GM18867 (cell line): ENCODE measurements at regions not wholly inside any gene's neighbourhood (a gene's known extent, or its start where the extent isn't known, plus 50 kb on each side); places are given as distances from the start of the nearest gene placed in this dataset.
"Not testable (repeated sequence)": the region's sequence is repeated elsewhere in the genome, so short reads cannot be mapped to it uniquely, and the experiment has no call there.

ENCODE experiments used
- ATAC-seq: cut with Tn5 transposase; IDR thresholded peaks from one replicate; pipeline ENCODE4 v1.9.1; 2021; ENCODE audit warnings: mild to moderate bottlenecking, moderate library complexity; ENCODE audit not compliant: unreplicated experiment

GRCh38 chr4:1572964-1573720, 111.0 kb downstream of the FAM53A start:
- no peak for ATAC-seq

DNA sequence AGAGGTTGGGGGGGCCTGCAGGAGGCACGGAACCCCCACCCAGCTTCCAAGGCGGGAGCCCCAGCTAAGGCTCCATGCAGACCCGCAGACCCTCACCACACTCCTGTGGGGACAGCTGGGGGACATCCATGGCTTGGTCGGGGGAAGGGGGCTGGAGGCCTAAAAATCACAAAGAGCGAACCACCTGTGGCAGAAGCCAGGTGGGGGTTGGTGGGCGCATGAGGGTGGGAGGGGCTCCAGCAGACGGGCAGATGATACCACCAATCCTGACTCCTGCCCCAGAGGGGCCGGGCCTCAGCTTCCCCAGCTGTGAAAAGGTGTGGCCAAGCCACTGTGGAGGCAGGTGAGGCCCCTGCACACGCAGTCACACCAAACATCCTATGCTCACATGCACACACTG, 111.6 kb downstream of the FAM53A start:
- no peak for ATAC-seq

- ATAC-seq, result no peak
Measured at GRCh38 chr4:1572010-1572385, 112.1 kb downstream of the FAM53A start.

DNA sequence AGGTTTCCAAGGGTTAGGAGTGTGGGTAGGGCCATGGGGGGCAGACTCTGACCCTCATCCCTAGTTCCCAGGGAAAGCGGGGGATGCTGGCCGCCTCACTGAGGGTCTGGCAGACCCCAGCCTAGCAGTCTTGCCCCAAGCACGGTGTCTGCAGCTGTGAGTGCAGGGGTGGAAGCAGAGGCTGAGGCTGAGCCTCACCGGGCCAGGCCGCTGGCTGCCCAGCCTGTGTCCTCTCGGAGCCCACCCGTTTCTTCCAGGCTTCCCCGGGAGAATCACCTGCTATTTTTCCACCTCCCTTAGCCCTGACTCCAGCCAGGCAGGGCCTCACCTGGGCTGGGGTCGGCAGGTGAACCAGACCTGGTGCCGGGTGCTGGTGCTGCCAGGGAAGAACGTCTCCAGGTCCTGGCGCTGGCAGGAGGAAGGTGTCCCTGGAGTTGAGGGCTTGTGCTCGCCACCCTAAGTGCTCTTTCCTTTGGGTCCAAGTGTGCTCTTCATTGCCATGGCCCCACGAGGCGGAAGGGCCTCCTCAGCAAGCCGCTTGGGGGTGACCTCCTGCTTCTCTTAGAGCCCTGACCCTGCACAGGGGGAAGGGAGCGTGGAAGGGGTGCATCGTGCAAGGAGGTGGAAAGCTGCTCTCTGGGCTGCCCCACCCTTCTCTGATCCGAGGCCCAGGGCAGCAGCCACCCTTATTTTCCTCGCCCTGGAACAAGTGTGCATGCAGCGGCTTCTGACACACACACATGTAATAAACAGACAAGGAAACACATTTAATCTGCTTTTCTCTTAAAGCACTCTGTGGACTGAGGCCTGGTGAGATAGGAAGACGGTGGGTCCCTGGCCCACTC, 112.7 kb downstream of the FAM53A start:
- no peak for ATAC-seq

DNA sequence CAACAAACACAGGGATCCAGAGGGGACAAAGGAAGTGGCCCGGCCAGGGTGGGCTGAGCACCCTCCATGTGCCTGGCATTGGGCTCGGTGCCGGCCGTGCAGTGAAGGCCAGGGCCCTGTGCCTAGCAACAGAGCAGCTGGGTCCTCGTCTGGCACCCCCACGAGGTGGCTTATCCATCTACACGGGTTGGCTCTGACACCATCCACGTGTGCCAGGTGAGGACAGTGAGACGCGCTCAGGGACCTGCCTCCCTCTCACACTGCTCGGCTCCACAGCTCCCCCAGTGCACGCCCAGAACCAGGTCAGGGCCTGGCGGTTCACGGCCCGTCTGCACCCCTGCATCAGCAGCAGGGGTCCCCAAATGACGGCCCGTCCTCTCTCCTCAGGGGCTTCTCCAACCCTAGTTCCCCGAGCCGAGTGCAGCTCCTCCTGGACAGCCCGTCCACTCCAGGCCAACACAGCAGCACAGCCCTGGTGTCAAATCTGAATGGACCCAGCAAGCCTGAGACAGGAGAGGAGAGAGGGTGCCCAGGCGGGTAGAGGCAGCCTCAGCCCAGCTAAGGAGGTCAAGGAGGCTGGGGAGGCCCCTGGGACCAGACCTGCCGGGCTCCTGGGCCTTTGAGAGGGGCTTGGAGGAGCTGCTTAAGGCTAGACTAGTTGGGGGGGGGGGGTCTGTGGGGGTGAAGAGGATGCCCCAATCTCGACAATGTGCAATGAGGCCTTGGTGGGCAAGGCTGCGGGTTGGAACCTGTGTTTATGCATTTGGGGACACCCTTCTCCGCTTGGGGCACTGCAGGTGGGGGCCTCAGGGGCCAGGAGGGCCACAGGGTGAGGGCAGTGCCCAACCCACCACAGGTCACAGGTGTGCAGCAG, 113.6 kb downstream of the FAM53A start:
- no peak for ATAC-seq

- no peak for ATAC-seq
Measured at GRCh38 chr4:1569461-1570151, 114.5 kb downstream of the FAM53A start.

DNA sequence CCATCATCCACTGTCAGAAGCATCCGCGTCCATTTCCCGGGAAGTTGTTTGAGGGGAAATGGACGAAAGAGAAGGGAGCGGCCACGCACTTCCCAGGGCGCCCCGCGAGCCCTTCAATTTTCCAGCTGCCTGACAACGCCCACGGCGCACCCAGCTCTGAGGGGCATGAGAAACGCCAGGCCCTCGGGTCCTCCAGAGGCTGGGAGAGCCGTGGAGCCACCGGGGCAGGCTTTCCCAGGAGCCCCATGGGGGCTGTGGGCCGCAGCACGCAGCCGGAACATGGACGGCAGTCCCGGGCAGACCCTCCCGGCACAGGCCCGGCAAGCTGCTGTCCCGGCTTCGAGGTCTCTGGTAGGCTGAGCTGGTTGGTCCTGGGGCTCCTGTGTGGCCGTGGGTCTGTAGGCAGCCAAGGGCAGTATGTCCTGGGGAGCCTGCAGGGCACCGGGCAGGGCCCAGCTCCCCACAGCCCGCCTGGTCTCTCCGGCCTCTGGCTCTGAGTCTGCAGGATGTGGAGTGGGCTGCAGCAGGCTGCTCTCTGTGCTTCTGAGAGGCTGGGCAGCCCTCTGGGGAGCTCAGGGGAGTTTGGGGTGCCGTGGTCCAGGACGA, 115.2 kb downstream of the FAM53A start:
- ATAC-seq, result no peak

DNA sequence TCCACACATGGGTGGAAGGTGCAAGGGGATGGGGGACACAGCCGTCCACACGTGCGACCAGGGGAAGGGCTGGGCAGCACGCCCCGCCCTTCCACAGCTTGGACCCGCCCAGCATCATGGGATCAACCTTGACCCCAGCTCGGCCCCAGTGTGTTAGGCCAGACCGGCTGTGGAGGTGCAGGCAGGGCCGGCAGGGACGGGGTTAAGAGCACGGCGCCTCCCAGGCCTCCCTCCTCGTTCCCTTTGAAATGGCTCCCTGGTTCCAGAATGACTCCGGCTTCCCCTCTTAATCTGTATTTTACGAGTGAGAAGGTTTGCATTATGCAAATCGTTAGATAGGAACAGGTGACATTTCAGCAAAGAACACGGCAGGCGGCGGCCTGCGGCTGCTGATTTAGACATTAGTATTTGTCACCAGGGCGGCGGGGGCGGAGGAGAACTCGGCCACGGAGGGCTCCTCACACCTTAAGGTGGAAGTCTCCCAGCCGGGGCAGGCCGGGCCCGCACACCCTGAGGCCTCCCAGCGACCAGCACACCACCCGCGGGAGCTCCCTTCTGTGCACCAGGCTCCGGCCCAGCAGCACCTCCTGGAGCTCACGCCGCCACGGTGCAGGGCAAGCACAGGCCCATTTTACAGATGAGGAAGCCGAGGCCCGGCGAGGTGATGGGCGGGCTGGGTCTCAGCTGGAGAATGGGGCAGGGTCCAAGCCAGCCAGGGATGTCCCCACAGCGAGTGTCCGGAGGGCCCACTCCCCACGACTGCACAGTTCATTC, 116.1 kb downstream of the FAM53A start:
- no peak for ATAC-seq

DNA sequence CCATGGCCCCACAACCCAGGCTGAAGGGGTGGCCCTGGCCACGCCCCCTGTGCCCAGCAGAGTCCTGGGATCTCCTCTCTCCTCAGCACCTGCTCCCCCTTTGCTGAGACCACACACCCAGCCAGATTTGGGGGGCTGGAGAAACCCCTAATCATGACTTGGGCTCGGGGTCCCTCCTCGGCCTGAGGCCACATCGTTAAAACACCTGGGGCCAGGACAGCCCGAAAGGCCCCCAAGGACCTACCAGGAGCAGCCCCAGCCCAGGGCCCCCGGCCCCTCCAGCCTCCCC, 116.7 kb downstream of the FAM53A start:
- no peak for ATAC-seq

DNA sequence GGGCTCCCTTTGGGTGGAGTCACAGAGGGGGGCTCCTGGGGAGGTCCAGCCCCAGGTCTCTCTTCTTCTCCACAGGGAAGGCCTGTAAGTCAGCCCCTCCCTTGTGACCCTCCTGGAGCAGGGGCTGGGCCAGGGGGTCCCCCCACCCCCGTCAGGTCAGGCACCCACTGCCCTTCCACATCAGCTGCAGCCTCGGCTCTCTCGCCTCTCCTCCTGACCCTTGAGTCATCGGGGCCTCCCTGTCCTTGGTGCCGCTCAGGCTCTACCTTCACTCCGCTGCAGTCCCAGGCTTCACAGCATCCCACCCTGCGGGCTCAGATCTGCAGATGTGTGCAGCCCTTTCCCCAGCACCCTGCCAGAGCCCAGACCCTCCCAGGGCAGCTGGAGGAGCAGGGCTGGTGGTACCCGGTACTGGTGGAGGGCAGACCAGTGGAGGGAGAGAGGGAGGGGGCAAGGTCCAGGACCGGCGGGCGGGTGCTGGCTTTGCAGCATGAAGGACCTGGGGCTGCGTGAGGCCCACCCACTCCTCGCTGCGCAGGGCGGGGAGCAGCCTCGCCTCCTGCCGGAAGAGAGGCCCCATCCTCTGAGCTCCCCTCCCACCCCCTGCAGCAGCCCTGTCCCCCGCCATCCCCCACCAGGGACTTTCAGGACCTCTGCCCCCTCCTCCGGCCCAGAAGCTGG, 117.1 kb downstream of the FAM53A start:
- no peak for ATAC-seq

DNA sequence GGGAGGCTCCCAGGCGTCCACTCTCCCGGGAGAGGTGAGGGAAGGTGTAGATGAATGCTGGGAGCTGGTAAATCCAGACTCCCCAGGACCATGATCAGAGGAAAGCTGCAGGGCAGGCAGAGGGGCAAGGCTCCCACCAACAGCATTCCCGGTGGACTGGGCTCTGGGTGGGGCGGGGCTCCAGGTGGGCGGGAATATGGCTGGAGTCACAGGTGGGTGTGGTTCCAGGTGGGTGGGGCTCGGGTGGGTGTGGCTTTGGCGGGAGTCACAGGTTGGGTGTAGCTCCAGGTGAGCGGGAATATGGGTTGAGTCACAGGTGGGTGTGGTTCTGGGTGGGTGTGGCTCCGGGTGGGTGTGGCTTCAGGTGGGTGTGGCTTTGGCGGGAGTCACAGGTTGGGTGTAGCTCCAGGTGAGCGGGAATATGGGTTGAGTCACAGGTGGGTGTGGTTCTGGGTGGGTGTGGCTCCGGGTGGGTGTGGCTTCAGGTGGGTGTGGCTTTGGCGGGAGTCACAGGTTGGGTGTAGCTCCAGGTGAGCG, 117.7 kb downstream of the FAM53A start:
- ATAC-seq, result not testable (repeated sequence)

DNA sequence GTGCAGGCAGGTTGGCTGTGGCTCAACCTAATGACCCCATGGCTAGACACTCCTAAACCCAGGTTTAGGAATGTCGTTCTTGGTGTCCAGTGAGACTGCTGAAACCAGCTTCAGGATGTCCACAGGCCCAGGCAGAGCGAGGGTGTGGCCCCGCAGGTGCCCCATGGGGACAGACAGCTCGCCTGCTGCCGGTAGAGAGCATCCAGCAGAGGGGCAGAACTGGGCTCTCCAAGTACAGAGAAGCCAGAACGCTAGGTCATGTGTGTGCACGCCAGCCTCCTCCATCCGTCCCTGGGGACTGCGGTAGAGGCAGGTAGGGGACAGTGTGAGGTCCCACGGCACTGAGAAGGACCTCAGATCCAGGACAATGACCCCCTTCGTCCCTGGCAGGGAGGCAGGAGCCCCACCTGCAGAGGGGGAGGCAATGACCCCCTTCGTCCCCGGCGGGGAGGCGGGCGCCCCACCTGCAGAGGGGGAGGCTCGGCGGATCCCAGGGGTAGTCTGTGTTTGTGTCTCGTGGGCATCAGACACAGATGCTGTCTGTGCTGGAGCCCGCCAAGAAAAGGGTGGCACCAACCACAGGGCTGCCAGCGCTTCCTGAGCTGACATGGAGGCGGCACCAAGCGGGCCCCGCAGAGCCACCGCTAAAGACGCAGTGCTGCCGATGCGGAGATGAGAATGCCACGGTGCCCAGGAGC, 118.4 kb downstream of the FAM53A start:
- ATAC-seq, result no peak

DNA sequence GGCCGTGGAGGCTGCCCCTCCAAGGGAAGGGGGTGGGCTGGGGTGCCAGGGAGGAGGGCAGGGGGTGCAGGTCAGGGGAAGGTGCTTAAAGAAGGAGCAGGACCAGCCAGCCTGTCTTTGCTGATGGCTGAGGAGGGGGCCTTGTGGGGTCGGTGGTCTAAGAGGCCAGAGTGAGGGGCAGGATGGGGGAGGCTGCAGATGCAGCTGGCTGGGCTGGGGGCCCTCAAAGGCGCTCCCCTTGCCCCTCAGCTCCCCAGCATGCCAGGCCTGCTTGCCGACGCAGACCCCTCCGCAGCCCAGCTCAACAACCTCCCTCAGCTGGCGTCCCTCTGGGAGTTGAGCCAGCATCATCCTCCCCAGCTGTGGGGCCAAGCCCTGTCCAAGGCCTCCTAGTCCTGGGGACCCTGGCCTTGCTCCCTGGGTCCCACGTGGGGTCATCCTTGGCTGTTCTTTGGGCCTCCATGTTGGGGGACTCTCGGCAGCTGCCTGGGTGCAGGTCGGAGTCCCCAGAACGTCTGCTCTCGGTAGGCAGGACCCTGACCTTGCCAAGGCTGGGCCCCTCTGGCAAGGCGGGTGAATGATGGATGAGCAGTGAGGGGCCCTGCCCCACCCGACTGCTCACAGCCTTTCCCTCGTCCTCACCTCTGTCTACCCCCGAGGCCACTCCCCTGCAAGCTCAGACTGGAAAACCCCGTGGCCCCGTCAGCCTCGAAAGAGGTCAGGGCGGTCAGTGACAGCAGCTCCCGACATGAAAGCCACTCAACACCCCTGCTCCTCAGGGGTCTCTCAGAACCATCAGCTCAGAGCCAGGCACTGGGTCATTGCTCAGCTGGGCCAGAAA, 119.4 kb downstream of the FAM53A start:
- ATAC-seq, result no peak

- ATAC-seq, result no peak
Measured at GRCh38 chr4:1563768-1564485, 120.2 kb downstream of the FAM53A start.

GRCh38 chr4:1563241-1563640, 120.9 kb downstream of the FAM53A start:
- no peak for ATAC-seq

GRCh38 chr4:1562771-1563170, 121.3 kb downstream of the FAM53A start:
- ATAC-seq, result no peak

- no peak for ATAC-seq
Measured at GRCh38 chr4:1562371-1562770, 121.7 kb downstream of the FAM53A start.
